GM10266 (cell line): ENCODE measurements at regions not wholly inside any gene's neighbourhood (a gene's known extent, or its start where the extent isn't known, plus 50 kb on each side); places are given as distances from the start of the nearest gene placed in this dataset.

Source experiments
- DNase-seq: peaks from one replicate; pipeline ENCODE4 v3.0.0; 2012; ENCODE audit errors: extremely low spot score
- CTCF ChIP-seq: IDR thresholded peaks from 2 replicates; pipeline ENCODE4 v1.5.1; 2012; ENCODE audit warnings: mild to moderate bottlenecking, low read depth; ENCODE audit not compliant: control insufficient read depth, insufficient read depth; ENCODE audit errors: missing control alignments

GRCh38 chr4:18923496-18924161 lies 902.1 kb upstream of the LCORL start:
- no peak for DNase-seq
- no peak for TF ChIP-seq CTCF

- no peak for DNase-seq
- no peak for TF ChIP-seq CTCF
Observed at GRCh38 chr4:18917689-18918088, 896.1 kb upstream of the LCORL start.

- no peak for TF ChIP-seq CTCF
- no peak for DNase-seq
Observed at GRCh38 chr4:18914182-18914581, 892.6 kb upstream of the LCORL start.

- no peak for DNase-seq
- no peak for TF ChIP-seq CTCF
Observed at GRCh38 chr4:18894928-18895327, 873.4 kb upstream of the LCORL start.

- DNase-seq: no peak
- TF ChIP-seq CTCF: no peak
Observed at GRCh38 chr4:18882468-18882867, 860.9 kb upstream of the LCORL start.

- no peak for DNase-seq
Observed at GRCh38 chr4:18881556-18881955, 860.0 kb upstream of the LCORL start.

More at GRCh38 chr4:18881556-18881955, 860.0 kb upstream of the LCORL start:
- TF ChIP-seq CTCF: no peak
